GM19455 (cell line): ENCODE measurements at regions not wholly inside any gene's neighbourhood (a gene's known extent, or its start where the extent isn't known, plus 50 kb on each side); places are given as distances from the start of the nearest gene placed in this dataset.
"Not testable (repeated sequence)": the region's sequence is repeated elsewhere in the genome, so short reads cannot be mapped to it uniquely, and the experiment has no call there.

Experiments
- ATAC-seq: cut with Tn5 transposase; IDR thresholded peaks from one replicate; pipeline ENCODE4 v1.9.1; 2021; ENCODE audit not compliant: unreplicated experiment

- ATAC-seq, result not testable (repeated sequence)
These were observed 75.1 kb downstream of the KBTBD2 start for GRCh38 chr7:32816409-32816948.

DNA sequence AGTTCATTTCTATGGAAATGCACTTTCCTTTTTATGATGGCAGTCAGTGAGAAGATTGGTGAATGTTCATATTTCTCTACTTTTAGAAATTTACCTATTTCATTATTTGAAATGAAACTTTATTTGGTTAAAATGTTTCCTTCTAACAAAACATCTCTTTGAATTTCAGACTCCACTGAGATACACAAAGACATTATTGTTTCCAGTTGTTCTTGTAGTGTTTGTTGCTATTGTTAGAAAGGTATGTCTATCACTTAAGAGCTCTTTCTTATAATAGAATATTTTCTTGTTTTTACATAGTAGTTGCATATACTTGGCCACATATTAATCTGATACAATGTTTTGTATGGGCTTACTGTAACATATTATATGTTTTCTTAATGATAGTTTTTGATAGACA lies 76.8 kb downstream of the KBTBD2 start:
- not testable (repeated sequence) for ATAC-seq

DNA sequence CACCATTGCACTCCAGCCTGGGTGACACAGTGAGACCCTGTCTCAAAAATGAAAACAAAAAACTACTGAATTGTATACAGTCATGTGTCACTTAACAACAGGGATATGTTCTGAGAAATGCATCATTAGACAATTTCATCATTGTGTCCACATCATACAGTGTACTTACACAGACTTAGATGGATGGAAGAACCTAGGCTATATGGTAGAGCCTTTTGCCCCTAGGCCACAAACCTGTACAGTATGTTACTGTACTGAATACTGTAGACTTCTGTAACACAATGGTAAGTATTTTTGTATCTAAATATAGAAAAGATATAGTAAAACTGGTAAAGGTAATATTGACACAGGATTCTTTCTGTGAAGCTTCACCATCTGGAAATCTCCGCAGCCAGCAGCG lies 81.7 kb downstream of the KBTBD2 start:
- no peak for ATAC-seq

- ATAC-seq, result no peak
These were observed 82.2 kb downstream of the KBTBD2 start for GRCh38 chr7:32809347-32809746.

GRCh38 chr7:32803406-32804141 lies 88.0 kb downstream of the KBTBD2 start:
- ATAC-seq, result no peak

DNA sequence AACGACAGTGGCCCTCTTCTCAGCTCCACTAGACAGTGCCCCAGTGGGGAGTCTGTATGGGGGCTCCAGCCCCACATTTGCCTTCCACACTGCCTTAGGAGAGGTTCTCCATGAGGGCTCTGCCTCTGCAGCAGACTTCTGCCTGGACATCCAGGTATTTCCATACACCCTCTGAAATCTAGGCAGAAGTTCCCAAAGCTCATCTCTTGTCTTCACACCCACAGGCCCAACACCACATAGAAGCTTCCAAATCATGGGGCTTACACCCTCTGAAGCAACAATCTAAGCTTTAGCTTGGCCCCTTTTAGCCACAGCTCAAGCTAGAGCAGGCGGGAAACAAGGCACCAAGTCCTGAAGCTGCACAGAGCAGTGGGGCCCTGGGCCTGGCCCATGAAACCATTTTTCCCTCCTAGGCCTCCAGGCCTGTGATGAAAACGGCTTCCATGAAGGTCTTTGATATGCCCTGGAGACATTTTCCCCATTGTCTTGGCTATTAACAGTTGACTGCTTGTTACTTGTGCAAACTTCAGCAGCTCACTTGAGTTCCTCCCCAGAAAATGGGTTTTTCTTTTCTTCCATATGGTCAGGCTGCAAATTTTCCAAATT lies 89.2 kb downstream of the KBTBD2 start:
- ATAC-seq, result no peak

- ATAC-seq, result not testable (repeated sequence)
These were observed 98.5 kb downstream of the KBTBD2 start for GRCh38 chr7:32793053-32793452.

DNA sequence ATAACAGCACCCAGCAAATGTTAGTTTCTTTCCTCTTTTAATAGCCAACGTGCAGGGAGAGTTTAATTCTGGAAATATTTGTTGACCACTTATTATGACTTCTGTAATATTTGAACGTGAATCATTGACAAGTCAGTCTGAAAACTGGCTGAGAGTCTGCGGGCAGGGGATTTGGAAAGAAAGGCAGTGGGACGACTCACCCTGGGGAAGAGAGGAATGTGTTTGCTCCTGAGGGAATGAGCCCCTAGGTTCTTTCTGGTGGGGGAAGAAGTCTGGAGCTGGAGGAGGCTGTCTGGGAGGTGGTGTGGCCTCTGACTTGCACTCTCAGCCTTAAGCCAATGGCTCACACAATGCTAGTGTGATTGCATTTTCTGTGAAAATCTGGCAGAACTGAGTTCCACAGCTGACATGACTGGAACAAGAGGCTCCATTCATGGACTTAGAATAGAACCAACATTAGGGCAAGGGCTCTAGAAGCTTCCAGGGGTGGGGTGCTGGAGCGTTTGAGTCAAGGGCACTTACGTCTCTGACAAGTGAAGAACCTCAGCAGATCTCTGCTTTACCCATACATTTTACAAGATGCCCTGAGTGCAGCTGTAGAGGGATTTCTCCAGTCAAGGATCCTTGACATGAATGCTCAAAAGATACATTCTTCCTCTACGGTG lies 100.7 kb downstream of the KBTBD2 start:
- ATAC-seq, result not testable (repeated sequence)

GRCh38 chr7:32789266-32789665 lies 102.3 kb downstream of the KBTBD2 start:
- ATAC-seq, result not testable (repeated sequence)

DNA sequence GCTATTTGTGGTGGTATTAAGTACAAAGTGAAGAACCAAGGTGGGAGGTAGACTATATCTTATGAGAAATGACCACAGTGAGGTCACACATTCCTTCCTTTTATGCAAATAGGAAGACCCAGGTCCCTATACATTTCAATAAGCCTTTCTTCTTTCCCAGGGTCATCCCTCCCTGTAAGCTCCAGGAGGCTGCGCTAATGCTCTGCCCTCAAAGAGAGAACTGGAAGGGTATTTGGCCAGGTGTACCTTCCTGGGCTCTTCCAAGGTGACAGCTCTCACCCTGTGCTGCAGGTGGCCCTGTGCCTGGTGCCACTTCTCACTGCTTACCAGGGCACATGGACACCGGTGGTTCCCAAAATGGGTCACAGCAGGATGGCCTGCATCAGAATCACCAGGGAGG lies 103.4 kb downstream of the KBTBD2 start:
- ATAC-seq, result not testable (repeated sequence)

DNA sequence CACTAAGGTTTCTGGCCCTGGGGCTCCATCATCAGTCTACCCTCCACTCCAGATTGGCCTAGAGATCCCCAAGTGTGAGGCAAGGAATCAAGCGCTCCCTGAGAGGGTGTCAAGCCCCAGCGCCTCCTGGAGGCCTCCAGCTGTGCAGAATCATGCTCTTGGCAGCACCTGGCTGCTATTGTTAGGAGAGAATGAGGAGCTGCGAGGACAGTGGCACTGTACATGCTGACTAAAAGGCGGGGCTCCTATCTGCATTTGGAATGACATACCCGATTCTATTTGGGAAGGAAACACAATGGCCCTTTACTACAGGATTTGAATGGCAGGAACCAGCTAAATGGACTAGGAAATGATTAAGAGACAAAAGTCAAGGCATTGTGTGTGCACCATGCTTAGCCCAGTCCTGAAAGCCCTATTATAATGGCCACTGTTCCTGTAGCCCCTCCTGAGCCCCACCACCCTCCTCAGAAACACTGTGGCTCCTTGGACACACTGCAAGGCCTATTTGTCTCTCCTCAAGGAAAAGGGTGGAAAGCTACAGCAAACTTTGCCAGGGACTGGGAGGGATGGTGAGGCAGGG lies 106.1 kb downstream of the KBTBD2 start:
- not testable (repeated sequence) for ATAC-seq

DNA sequence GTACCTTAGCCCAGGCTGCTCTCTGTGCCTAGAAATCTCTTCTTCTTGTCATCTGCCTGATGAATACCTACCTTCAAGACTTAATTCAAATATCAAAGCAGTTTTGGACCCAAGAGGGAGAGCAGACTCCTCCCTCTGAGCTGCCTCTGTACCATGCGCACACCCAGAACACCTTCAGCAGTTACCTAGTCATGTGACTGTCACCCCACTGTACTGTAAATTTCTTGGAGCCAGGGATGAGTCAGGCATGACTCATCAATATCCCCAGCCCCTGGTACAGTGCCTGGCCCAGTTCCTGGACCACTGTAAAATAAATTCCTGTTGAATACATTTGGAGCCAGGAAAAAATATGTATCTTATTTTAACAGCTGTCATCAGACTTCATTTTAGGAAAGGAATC lies 111.7 kb downstream of the KBTBD2 start:
- ATAC-seq, result not testable (repeated sequence)

GRCh38 chr7:32779167-32779566 lies 112.4 kb downstream of the KBTBD2 start:
- no peak for ATAC-seq

DNA sequence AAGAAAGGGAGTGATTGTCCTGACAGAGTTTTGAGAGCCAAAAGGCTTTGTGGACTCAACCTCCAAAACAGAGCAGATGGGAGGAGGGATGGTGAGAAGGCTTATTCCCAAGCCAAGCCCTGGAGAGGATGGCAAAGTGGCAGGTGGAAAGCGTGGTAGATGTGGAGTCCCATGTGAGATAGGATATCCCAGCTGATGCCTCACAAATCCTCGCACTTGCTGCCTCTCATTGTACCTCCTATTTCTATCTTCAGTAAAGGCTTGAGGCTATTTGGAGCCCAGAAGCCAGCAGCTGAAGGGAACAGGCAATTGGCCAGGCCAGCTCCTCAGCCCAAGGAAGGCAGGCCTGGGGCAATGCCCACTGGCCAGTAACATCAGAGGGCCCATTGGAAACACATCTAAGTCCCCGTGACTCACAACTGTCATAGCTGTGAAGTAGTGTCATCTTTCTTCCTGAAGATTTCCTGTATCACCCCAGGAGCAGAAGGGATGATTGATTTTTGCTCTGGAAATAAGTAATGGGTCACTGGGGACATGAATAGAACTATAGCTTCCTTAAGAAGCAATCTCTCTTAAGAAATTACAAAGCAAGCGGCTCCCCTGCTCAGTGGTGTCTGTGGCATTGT lies 114.4 kb downstream of the KBTBD2 start:
- not testable (repeated sequence) for ATAC-seq

GRCh38 chr7:32776318-32776717 lies 115.2 kb downstream of the KBTBD2 start:
- not testable (repeated sequence) for ATAC-seq

DNA sequence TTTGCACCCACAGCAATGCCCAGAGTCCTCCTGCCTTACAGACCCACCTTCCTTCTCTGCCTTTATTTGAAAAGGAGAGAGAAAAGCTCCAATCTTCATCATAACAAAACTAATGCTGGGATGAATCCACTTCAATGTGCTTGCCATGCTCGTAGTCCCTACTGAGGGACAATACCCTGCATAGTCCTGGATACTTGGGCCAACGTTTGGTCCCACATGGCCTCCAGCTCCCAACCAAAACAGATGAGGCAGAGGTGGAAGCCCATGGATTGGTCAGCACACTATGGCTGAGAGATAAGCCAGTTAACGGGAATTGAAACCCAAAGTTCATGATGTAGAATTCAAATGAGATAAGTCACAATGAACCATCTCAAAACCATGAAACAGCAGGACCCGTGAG lies 115.8 kb downstream of the KBTBD2 start:
- ATAC-seq, result not testable (repeated sequence)

GRCh38 chr7:32774541-32774951 lies 117.0 kb downstream of the KBTBD2 start:
- ATAC-seq, result no peak

DNA sequence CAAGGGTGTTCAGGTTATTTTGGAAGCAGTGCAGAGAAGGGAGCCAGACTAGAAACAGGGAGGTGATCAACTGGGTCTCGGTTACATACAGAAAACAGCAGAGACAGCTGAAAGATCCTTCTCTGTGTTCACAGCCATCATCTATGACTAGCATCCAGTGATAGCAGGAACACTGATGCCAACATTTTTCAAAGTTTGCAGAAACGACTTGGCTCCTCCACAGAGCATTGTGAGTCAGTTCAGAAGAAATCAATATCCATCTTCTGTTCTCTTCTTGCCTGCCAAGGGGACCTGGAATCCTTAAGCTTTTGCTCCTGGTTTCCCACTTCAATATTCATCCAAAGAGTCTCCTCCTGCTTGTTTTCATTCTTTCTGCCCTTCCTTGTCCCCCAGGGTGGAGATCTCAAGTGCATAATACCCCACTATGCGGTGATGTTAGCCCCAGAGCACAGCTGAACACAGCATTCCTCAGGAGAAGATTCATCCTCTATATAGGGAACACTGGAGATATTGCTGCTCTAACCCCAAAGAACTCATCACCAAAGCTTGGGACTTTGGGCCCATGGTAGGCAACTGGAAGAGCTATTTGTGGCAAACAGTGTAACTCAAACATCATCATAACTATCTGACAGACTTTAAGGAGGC lies 122.6 kb downstream of the KBTBD2 start:
- not testable (repeated sequence) for ATAC-seq

GRCh38 chr7:32768338-32768737 lies 123.2 kb downstream of the KBTBD2 start:
- ATAC-seq, result not testable (repeated sequence)

DNA sequence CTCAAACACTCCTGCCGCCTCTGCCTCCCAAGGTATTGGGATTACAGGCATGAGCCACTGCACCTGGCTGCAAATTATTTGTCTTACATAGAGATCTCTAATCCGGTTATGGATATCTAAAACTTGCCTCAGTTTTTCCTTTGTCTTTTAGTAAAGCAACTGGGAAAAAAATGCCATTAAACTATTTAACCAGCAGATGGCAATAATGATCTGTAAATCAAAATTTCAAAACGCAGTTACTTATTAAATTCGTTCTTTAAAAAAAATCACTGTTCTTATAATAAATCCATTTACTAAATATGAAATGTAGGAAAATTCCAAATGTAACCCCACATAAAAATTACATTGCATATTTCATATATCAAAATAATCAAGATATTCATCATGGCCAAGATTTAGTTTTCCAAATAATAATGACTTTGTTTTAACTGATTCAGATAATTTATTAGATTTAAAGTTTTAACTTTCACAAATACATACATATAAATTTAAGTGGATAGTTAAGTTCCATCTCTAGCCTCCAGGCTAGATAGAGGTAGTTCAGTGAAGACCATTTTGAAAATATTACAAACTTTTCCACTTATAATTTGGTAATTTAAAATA lies 125.8 kb downstream of the KBTBD2 start:
- not testable (repeated sequence) for ATAC-seq
